Pancreas (tissue), 10 donors: ENCODE measurements at regions not wholly inside any gene's neighbourhood (a gene's known extent, or its start where the extent isn't known, plus 50 kb on each side); places are given as distances from the start of the nearest gene placed in this dataset.

Experiments
- ATAC-seq, 4 donors: fragments of 200-7000 bp; cut with Tn5 transposase; one replicate each; pipeline versions ENCODE4 v1.8.0 to v1.9.1; 2020; ENCODE audit warnings: mild to moderate bottlenecking in 4 of 4, moderate library complexity in 4 of 4
- DNase-seq, 6 donors: peaks; one replicate each; pipeline ENCODE4 v3.0.0-alpha.2; 2020
- FAIRE-seq: peaks from 2 replicates; lab custom pipeline; 2012; peaks lifted over from hg19 to GRCh38; lab: Jason Lieb, UNC
- H3K27ac ChIP-seq, 4 donors: fragments of 200-600 bp; sonication (generic); 1 replicate in 3 of 4; 2 replicates in 1 of 4; pipeline versions ENCODE4 v1.5.0 to v1.8.0; 2020
- H3K27me3 ChIP-seq, 4 donors: fragments of 200-600 bp; one replicate each; pipeline ENCODE4 v1.8.0; 2021
- H3K36me3 ChIP-seq, 3 donors: fragments of 200-600 bp; sonication (generic) in 1 of 3; one replicate each; pipeline versions ENCODE4 v1.5.0 to v1.8.0; 2020 to 2021
- H3K4me1 ChIP-seq, 3 donors: fragments of 200-600 bp; one replicate each; pipeline ENCODE4 v1.8.0; 2021
- H3K4me3 ChIP-seq, 4 donors: fragments of 200-600 bp; sonication (generic) in 2 of 4; one replicate each; pipeline versions ENCODE4 v1.5.0 to v1.8.0; 2020 to 2021
- H3K9me3 ChIP-seq, 4 donors: fragments of 200-600 bp; one replicate each; pipeline ENCODE4 v1.8.0; 2021
- WGBS, 2 donors: extraction: QIAGEN DNeasy Blood & Tissue Kit; methylation state at CpG; one replicate each; pipeline ENCODE4 v1.1.7; 2013; 5-methylcytosine and 5-hydroxymethylcytosine counted together
- intact Hi-C, 3 donors: fragments of 100-400 bp; cut with DNase I; formaldehyde crosslinking; loops; one replicate each; pipeline versions ENCODE4 v1.11.1 to v1.14.2; 2022
- TF ChIP-seq, protein P1 (sequence below), 4 donors: fragments of 200-600 bp; sonication (generic) in 3 of 4; IDR thresholded peaks; one replicate each; pipeline versions ENCODE4 v1.5.0 to v1.8.0; 2021; ENCODE audit warnings: antibody characterized with exemption in 4 of 4
- donor health status: healthy with polysubstance abuse.
- donor health status: DM: no; HTN: no; CAD: no; lungs with moderate emphysema.
- donor health status: DM: no; HTN: no; CAD: no.
- donor health status: control.
- donor health status: control.
- donor health status: Bipolar disorder and iron deficiency.
- donor health status: DM: yes; HTN: yes; CAD: no.
- donor health status: DM: no; HTN: no; CAD: no.
- donor health status: DM: no; HTN: no; CAD: no.
- donor health status: DM: yes; HTN: yes; CAD: no.

DNA sequence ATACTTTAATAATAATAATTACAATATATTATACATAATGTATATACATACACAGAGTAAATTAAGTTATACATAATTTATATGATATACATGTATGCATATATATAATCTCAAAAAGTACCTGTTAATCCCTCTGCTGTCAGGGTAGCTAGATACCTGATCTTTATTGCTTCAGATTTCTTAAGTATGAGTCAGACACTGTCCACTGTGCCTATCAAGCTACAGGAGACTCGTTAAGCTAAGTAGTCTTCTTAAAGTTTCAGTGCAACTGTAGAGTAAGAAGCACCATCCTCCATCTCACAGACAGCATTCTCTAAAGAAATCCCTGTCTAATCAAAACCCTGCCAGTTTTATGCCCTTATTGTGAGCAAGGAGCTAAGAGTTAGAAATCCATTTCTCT, 428.7 kb downstream of the RERGL start:
- H3K4me1 ChIP-seq: no peaks in the 10 kb centered on the region
- TF ChIP-seq, protein P1, sequence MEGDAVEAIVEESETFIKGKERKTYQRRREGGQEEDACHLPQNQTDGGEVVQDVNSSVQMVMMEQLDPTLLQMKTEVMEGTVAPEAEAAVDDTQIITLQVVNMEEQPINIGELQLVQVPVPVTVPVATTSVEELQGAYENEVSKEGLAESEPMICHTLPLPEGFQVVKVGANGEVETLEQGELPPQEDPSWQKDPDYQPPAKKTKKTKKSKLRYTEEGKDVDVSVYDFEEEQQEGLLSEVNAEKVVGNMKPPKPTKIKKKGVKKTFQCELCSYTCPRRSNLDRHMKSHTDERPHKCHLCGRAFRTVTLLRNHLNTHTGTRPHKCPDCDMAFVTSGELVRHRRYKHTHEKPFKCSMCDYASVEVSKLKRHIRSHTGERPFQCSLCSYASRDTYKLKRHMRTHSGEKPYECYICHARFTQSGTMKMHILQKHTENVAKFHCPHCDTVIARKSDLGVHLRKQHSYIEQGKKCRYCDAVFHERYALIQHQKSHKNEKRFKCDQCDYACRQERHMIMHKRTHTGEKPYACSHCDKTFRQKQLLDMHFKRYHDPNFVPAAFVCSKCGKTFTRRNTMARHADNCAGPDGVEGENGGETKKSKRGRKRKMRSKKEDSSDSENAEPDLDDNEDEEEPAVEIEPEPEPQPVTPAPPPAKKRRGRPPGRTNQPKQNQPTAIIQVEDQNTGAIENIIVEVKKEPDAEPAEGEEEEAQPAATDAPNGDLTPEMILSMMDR (IDR thresholded peaks at IDR 0.05): no peak
- no peak overlapping the region for H3K4me3 ChIP-seq
- FAIRE-seq: no peak
- intact Hi-C loops: no loop called here
- ATAC-seq: no peak
- no peaks in the 10 kb centered on the region for H3K36me3 ChIP-seq
- no peak for DNase-seq
- 46 to 72% methylated on average over 1 of the region's 1 CpG for WGBS, 2 donors
- no peak overlapping the region for H3K27ac ChIP-seq
- no peaks in the 10 kb centered on the region for H3K9me3 ChIP-seq
- H3K27me3 ChIP-seq: no peaks in the 10 kb centered on the region

DNA sequence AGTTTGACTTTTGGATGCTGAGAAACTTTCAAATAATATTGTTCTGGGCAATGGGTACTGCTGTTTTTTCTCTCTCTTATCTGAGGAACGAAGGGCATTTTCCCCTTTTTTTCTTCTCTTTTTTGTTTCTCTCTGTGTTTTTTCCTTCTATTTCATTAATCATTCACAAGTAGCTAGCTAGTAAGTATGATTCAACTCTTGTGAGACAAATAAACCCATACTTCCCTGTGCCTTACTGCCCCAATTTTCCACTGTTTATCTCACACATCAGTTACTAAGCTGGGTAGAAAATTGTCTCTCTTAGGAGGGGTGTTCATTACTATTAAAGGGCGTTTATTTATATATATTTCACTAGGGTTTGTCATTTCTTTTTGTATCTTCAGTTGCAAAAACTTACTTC, 437.6 kb downstream of the RERGL start:
- no peak for DNase-seq
- Histone ChIP-seq H3K27ac (no peak overlapping the region), H3K4me1 (no peaks in the 10 kb centered on the region), H3K36me3 (no peaks in the 10 kb centered on the region), H3K27me3 (no peaks in the 10 kb centered on the region), H3K9me3 (no peaks in the 10 kb centered on the region), H3K4me3 (no peak overlapping the region)
- ATAC-seq: no peak
- TF ChIP-seq, protein P1 (IDR thresholded peaks at IDR 0.05): no peak
- FAIRE-seq: no peak
- intact Hi-C loops: no loop called here
- 24% methylated on average over 2 of the region's 2 CpGs for WGBS, 2 donors

DNA sequence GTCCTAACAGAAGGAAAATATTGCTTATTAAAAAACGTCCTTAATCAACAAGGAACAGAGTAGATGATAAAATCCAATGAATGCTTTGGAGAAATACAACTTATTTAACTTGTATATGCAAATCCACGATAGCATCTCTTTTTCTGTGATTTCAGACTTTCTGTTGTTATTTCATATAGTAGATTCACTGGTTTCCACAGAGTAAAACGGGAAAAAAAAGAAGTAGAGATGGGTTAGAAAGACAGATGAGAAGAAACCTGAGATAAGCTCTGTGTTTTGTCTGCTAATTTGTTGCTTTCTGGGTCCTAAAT, 447.7 kb downstream of the RERGL start:
- FAIRE-seq: no peak
- intact Hi-C loops: no loop called here
- peaks cover 0 to 5% (median 0%) of the 10 kb centered on the region in 4 donors for H3K27me3 ChIP-seq
- no peaks in the 10 kb centered on the region for H3K36me3 ChIP-seq
- H3K4me3 ChIP-seq: no peak overlapping the region
- H3K27ac ChIP-seq: no peak overlapping the region
- H3K9me3 ChIP-seq: no peaks in the 10 kb centered on the region
- WGBS, 2 donors: 26 to 28% methylated on average over 3 of the region's 3 CpGs
- no peaks in the 10 kb centered on the region for H3K4me1 ChIP-seq
- ATAC-seq: no peak
- no peak for DNase-seq
- TF ChIP-seq, protein P1 (IDR thresholded peaks at IDR 0.05): peak in 1 of 4 donors; percentile 2

DNA sequence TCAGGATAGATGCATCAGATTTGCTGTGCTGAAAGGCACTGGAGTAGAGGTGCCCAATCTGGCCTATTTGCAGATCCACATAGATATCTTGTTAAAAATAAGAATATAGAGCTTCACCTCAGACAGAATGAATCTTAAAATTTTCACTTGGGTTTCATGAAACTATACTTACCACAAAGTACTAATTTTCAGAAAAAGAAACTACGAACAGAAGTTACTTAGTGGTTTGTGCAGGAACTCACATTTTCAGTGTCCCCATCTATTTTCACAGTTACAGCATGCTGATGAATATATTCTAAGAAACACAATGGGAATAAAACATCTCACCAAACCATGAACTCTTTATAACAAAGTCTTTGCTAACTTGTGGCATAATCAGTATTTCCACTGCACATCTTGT, 449.4 kb downstream of the RERGL start:
- 69 to 90% methylated on average over 1 of the region's 1 CpG for WGBS, 2 donors
- FAIRE-seq: no peak
- no peaks in the 10 kb centered on the region for H3K9me3 ChIP-seq

DNA sequence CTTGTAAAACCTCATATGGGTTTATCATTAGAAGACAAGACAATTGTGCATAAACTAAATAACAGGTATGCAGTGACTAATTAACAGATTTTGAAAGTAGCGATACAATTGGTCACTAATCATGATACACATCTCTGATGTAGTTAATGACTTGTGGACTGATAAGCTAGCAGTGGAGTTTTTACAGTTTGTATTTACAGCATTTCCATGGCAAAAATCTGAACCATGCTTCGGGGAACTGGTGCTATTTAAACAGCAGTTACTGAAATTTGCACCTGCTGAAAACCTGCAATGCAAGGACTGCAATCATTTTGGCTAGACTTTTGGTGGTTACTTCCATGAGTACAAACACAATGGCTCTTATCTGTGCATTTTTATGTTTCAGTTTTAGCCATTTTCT, 471.2 kb downstream of the RERGL start:
- Histone ChIP-seq H3K9me3 (no peaks in the 10 kb centered on the region), H3K4me1 (no peaks in the 10 kb centered on the region), H3K27ac (no peak overlapping the region), H3K27me3 (no peaks in the 10 kb centered on the region), H3K4me3 (no peak overlapping the region), H3K36me3 (no peaks in the 10 kb centered on the region)
- WGBS, 2 donors: 46 to 60% methylated on average over 2 of the region's 2 CpGs
- intact Hi-C loops: no loop called here
- TF ChIP-seq, protein P1 (IDR thresholded peaks at IDR 0.05): no peak
- DNase-seq (no peak), FAIRE-seq (no peak), ATAC-seq (no peak)

More for the DNA sequence above, 449.4 kb downstream of the RERGL start:
- no peak for ATAC-seq
- Histone ChIP-seq H3K4me1 (no peaks in the 10 kb centered on the region), H3K27me3 (peaks cover 0 to 5% (median 0%) of the 10 kb centered on the region in 4 donors), H3K4me3 (no peak overlapping the region), H3K27ac (no peak overlapping the region), H3K36me3 (no peaks in the 10 kb centered on the region)
- no peak for DNase-seq
- TF ChIP-seq, protein P1 (IDR thresholded peaks at IDR 0.05): no peak
- intact Hi-C loops: no loop called here
